Astrocyte of the hippocampus (primary cell): ENCODE measurements at regions not wholly inside any gene's neighbourhood (a gene's known extent, or its start where the extent isn't known, plus 50 kb on each side); places are given as distances from the start of the nearest gene placed in this dataset.
A peak's percentile ranks its signal among the peaks of the same experiment; 100 is the strongest.

Source experiments
- DNase-seq: peaks from one replicate; pipeline ENCODE4 v3.0.0; 2011; ENCODE audit warnings: low read depth, low spot score

- DNase-seq: no peak
Observed at GRCh38 chrX:23228454-23228853, 106.2 kb upstream of the PTCHD1 start.

- no peak for DNase-seq
Observed at GRCh38 chrX:23228950-23229448, 105.7 kb upstream of the PTCHD1 start.

GRCh38 chrX:23235051-23235450, 99.6 kb upstream of the PTCHD1 start:
- no peak for DNase-seq

GRCh38 chrX:23246001-23246400, 88.6 kb upstream of the PTCHD1 start:
- peak; percentile 67 for DNase-seq

- DNase-seq: no peak
Observed at GRCh38 chrX:23248187-23248586, 86.5 kb upstream of the PTCHD1 start.

- DNase-seq: no peak
Observed at GRCh38 chrX:23251043-23251442, 83.6 kb upstream of the PTCHD1 start.

GRCh38 chrX:23263892-23264291, 70.8 kb upstream of the PTCHD1 start:
- DNase-seq: no peak

- DNase-seq: no peak
Observed at GRCh38 chrX:23269923-23270322, 64.7 kb upstream of the PTCHD1 start.

- DNase-seq: no peak
Observed at GRCh38 chrX:23271026-23271425, 63.6 kb upstream of the PTCHD1 start.

- DNase-seq: no peak
Observed at GRCh38 chrX:23276475-23276874, 58.2 kb upstream of the PTCHD1 start.
